Body of pancreas (tissue), 4 donors: ENCODE measurements at regions not wholly inside any gene's neighbourhood (a gene's known extent, or its start where the extent isn't known, plus 50 kb on each side); places are given as distances from the start of the nearest gene placed in this dataset.

ENCODE experiments used
- ATAC-seq: fragments of 150-250 bp; one replicate; pipeline ENCODE4 v1.9.1; 2016
- DNase-seq, 4 donors: peaks; one replicate each; pipeline ENCODE4 v3.0.0-alpha.2; 2019
- H3K27ac ChIP-seq, 4 donors: fragments of 200-600 bp; sonication (generic); 1 replicate in 3 of 4; 2 replicates in 1 of 4; pipeline versions ENCODE4 v1.5.1 to v1.6.1; 2016 to 2019; ENCODE audit warnings: mild to moderate bottlenecking in 1 of 4, mixed read lengths in 1 of 4, moderate library complexity in 1 of 4
- H3K27me3 ChIP-seq, 2 donors: fragments of 200-600 bp; sonication (generic); one replicate each; pipeline ENCODE4 v1.6.0; 2016; ENCODE audit warnings: mild to moderate bottlenecking in 1 of 2
- H3K36me3 ChIP-seq, 2 donors: fragments of 200-600 bp; sonication (generic); replicated peaks in 1 of 2; 2 replicates each; pipeline ENCODE4 v1.5.1; 2016; ENCODE audit warnings: low read depth in 2 of 2; ENCODE audit not compliant: insufficient read depth in 1 of 2
- H3K4me1 ChIP-seq: fragments of 200-600 bp; sonication (generic); one replicate; pipeline ENCODE4 v1.6.0; 2016
- H3K4me3 ChIP-seq, 2 donors: fragments of 200-600 bp; sonication (generic); 1 replicate in 1 of 2; 2 replicates in 1 of 2; pipeline ENCODE4 v1.5.1; 2016 to 2019
- H3K9me3 ChIP-seq, 3 donors: fragments of 200-600 bp; sonication (generic); 1 replicate in 2 of 3; 2 replicates in 1 of 3; pipeline ENCODE4 v1.5.1; 2016
- CTCF ChIP-seq, 7 experiments: fragments of 450-650 bp in 4 of 7; fragments of 200-600 bp in 3 of 7; sonication (generic) in 3 of 7; IDR thresholded peaks; one replicate each; pipeline ENCODE4 v1.5.1; 2016 to 2019; ENCODE audit warnings: antibody characterized with exemption in 7 of 7
- POLR2A ChIP-seq, 3 donors: fragments of 450-650 bp; IDR thresholded peaks; one replicate each; pipeline ENCODE4 v1.6.1; 2016; ENCODE audit warnings: antibody characterized with exemption in 3 of 3, mild to moderate bottlenecking in 2 of 3
- WGBS, 2 donors: methylation state at CpG; one replicate each; pipeline ENCODE4 v1.1.5; 2017; 5-methylcytosine and 5-hydroxymethylcytosine counted together
- intact Hi-C: fragments of 100-400 bp; cut with DNase I; formaldehyde crosslinking; loops from one replicate; pipeline ENCODE4 v1.15.1; 2023

- H3K9me3 ChIP-seq: no peaks in the 10 kb centered on the region
- WGBS, 2 donors: 25 to 49% methylated on average over 5 of the region's 5 CpGs
- ATAC-seq: no peak
Observed at GRCh38 chr13:106786006-106786563, 218.1 kb upstream of the ARGLU1 start.

GRCh38 chr13:106774621-106775020 lies 206.7 kb upstream of the ARGLU1 start:
- WGBS, 2 donors: 93 to 95% methylated on average over 1 of the region's 1 CpG
- no peaks in the 10 kb centered on the region for H3K36me3 ChIP-seq
- intact Hi-C loops: no loop called here
- no peak overlapping the region for H3K4me3 ChIP-seq
- H3K9me3 ChIP-seq: no peaks in the 10 kb centered on the region
- H3K27ac ChIP-seq: no peak overlapping the region
- H3K27me3 ChIP-seq: no peaks in the 10 kb centered on the region
- ATAC-seq (no peak), DNase-seq (no peak)
- TF ChIP-seq CTCF (IDR thresholded peaks at IDR 0.05): no peak
- no peak for TF ChIP-seq POLR2A (IDR thresholded peaks at IDR 0.05)
- H3K4me1 ChIP-seq: no peaks in the 10 kb centered on the region

More at GRCh38 chr13:106786006-106786563, 218.1 kb upstream of the ARGLU1 start:
- Histone ChIP-seq H3K4me1 (no peaks in the 10 kb centered on the region), H3K4me3 (no peak overlapping the region), H3K27me3 (no peaks in the 10 kb centered on the region), H3K27ac (no peak overlapping the region), H3K36me3 (no peaks in the 10 kb centered on the region)
- TF ChIP-seq POLR2A (IDR thresholded peaks at IDR 0.05) (no peak), CTCF (IDR thresholded peaks at IDR 0.05) (no peak)
- DNase-seq: no peak
- intact Hi-C loops: no loop called here

- H3K27me3 ChIP-seq: no peaks in the 10 kb centered on the region
- no peak for DNase-seq
- no peak for TF ChIP-seq POLR2A (IDR thresholded peaks at IDR 0.05)
- TF ChIP-seq CTCF (IDR thresholded peaks at IDR 0.05): no peak
- 43 to 52% methylated on average over 6 of the region's 6 CpGs for WGBS, 2 donors
- ATAC-seq: no peak
- peaks cover 0 to 4% (median 0%) of the 10 kb centered on the region in 3 donors for H3K9me3 ChIP-seq
- H3K4me3 ChIP-seq: no peak overlapping the region
- intact Hi-C loops: no loop called here
- H3K36me3 ChIP-seq: no peaks in the 10 kb centered on the region
- H3K4me1 ChIP-seq: no peaks in the 10 kb centered on the region
- H3K27ac ChIP-seq: no peak overlapping the region
Observed at GRCh38 chr13:106772006-106772601, 204.2 kb upstream of the ARGLU1 start.

- H3K36me3 ChIP-seq: no peaks in the 10 kb centered on the region
- H3K4me3 ChIP-seq: no peak overlapping the region
- H3K27ac ChIP-seq: no peak overlapping the region
- no peaks in the 10 kb centered on the region for H3K4me1 ChIP-seq
- no peaks in the 10 kb centered on the region for H3K27me3 ChIP-seq
- peaks cover 0 to 4% (median 0%) of the 10 kb centered on the region in 3 donors for H3K9me3 ChIP-seq
- TF ChIP-seq POLR2A (IDR thresholded peaks at IDR 0.05): no peak
- no peak for TF ChIP-seq CTCF (IDR thresholded peaks at IDR 0.05)
- ATAC-seq: no peak
- no peak for DNase-seq
- 74 to 85% methylated on average over 3 of the region's 3 CpGs for WGBS, 2 donors
- intact Hi-C loops: no loop called here
Observed at GRCh38 chr13:106768991-106769390, 201.1 kb upstream of the ARGLU1 start.

- intact Hi-C loops: no loop called here
- WGBS, 2 donors: 81 to 82% methylated on average over 3 of the region's 3 CpGs
- TF ChIP-seq CTCF (IDR thresholded peaks at IDR 0.05): no peak
- no peak for TF ChIP-seq POLR2A (IDR thresholded peaks at IDR 0.05)
Observed at GRCh38 chr13:106762708-106763107, 194.8 kb upstream of the ARGLU1 start.

More at GRCh38 chr13:106762708-106763107, 194.8 kb upstream of the ARGLU1 start:
- Histone ChIP-seq H3K4me3 (no peak overlapping the region), H3K36me3 (no peaks in the 10 kb centered on the region), H3K27ac (no peak overlapping the region), H3K9me3 (no peaks in the 10 kb centered on the region), H3K27me3 (no peaks in the 10 kb centered on the region), H3K4me1 (no peaks in the 10 kb centered on the region)
- ATAC-seq: no peak
- no peak for DNase-seq
